GM19025 (cell line): ENCODE measurements at regions not wholly inside any gene's neighbourhood (a gene's known extent, or its start where the extent isn't known, plus 50 kb on each side); places are given as distances from the start of the nearest gene placed in this dataset.
A peak's percentile ranks its signal among the peaks of the same experiment; 100 is the strongest.

Source experiments
- ATAC-seq: cut with Tn5 transposase; IDR thresholded peaks from one replicate; pipeline ENCODE4 v1.9.1; 2021; ENCODE audit warnings: mild to moderate bottlenecking, low read depth, moderate library complexity; ENCODE audit not compliant: unreplicated experiment

- no peak for ATAC-seq
Measured at GRCh38 chr9:84393266-84393950, 52.9 kb upstream of the SLC28A3 start.

GRCh38 chr9:84394036-84394435 is 53.5 kb upstream of the SLC28A3 start:
- ATAC-seq = no peak

GRCh38 chr9:84397151-84397728 is 56.7 kb upstream of the SLC28A3 start:
- ATAC-seq = peak; percentile 63

GRCh38 chr9:84397822-84398221 is 57.3 kb upstream of the SLC28A3 start:
- no peak for ATAC-seq

GRCh38 chr9:84402517-84402916 is 62.0 kb upstream of the SLC28A3 start:
- ATAC-seq = no peak

- no peak for ATAC-seq
Measured at GRCh38 chr9:84403288-84403687, 62.7 kb upstream of the SLC28A3 start.

- ATAC-seq = no peak
Measured at GRCh38 chr9:84404095-84404686, 63.6 kb upstream of the SLC28A3 start.

- no peak for ATAC-seq
Measured at GRCh38 chr9:84405667-84406066, 65.1 kb upstream of the SLC28A3 start.

- ATAC-seq = no peak
Measured at GRCh38 chr9:84408416-84408815, 67.9 kb upstream of the SLC28A3 start.

GRCh38 chr9:84411683-84412267 is 71.2 kb upstream of the SLC28A3 start:
- no peak for ATAC-seq

GRCh38 chr9:84412654-84413053 is 72.1 kb upstream of the SLC28A3 start:
- ATAC-seq = no peak

GRCh38 chr9:84413301-84413700 is 72.7 kb upstream of the SLC28A3 start:
- no peak for ATAC-seq

GRCh38 chr9:84419031-84419602 is 78.6 kb upstream of the SLC28A3 start:
- ATAC-seq = no peak

GRCh38 chr9:84424931-84425330 is 84.4 kb upstream of the SLC28A3 start:
- no peak for ATAC-seq

GRCh38 chr9:84432746-84433145 is 92.2 kb upstream of the SLC28A3 start:
- no peak for ATAC-seq

- no peak for ATAC-seq
Measured at GRCh38 chr9:84435902-84436301, 95.3 kb upstream of the SLC28A3 start.

GRCh38 chr9:84436386-84437109 is 96.0 kb upstream of the SLC28A3 start:
- no peak for ATAC-seq

- ATAC-seq = no peak
Measured at GRCh38 chr9:84438391-84438790, 97.8 kb upstream of the SLC28A3 start.

- no peak for ATAC-seq
Measured at GRCh38 chr9:84439250-84439649, 98.7 kb upstream of the SLC28A3 start.

- ATAC-seq = no peak
Measured at GRCh38 chr9:84442712-84443111, 102.2 kb upstream of the SLC28A3 start.

- ATAC-seq = no peak
Measured at GRCh38 chr9:84445737-84446136, 105.2 kb upstream of the SLC28A3 start.
